HUDEP-2 (cell line): ENCODE measurements at regions not wholly inside any gene's neighbourhood (a gene's known extent, or its start where the extent isn't known, plus 50 kb on each side); places are given as distances from the start of the nearest gene placed in this dataset.

Experiments
- DNase-seq, 76 experiments: peaks; one replicate each; lab custom pipeline; 2025; ENCODE audit not compliant: unreplicated experiment in 76 of 76; lab: John Stamatoyannopoulos, UW

DNA sequence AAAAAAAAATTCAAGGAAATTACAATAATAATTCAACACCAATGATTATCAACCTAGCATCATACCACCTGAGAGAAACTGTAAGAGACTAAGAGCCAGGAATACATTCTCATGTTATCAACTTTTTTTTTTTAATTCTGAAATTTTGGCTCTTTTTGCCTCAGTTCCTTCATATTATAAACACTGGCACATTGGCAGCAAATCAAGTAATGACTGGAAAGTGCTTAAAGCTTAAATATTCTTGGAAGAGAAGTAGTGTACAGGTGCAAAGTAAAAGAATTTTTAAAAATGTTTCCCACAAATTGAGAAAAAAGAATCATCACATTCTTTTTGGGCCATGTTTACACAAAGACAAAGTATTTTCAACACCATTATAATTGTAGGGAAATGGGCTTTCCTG lies 296.9 kb upstream of the SOX5 start:
- DNase-seq: no peak

DNA sequence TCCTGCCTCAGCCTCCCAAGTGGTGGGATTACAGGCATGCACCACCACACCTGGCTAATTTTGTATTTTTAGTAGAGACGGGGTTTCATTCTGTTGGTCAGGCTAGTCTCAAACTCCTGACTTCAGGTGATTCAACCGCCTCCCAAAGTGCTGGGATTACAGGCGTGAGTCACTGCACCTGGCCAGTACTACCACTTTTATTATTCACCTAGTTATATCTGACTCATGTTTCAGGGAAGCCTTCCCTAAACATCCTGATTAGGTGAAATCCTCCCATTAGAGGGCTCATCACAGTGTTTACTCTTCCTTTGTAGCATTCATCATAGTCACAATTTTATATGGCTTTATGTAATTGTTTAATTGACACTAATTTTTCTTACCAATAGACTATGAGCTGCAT lies 295.3 kb upstream of the SOX5 start:
- DNase-seq: no peak

DNA sequence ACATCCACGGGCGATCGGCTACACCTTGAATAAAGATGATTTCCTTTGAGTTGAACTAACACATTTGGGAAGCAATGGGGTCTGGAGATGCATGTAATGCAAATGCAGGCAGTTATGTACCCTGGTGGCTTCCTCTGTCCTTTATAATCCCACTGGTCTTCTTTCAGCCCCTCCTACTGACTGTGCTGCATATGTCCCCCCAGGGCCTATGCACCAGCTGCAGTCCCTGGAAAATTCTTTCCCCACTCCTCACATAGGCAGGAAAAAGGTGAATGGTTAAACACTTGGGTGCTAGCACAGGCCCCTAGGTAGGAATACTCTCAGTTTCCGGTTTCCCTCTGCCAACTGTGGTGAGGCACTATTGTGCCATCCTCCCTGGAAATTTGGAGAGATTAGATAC lies 294.8 kb upstream of the SOX5 start:
- DNase-seq: no peak

DNA sequence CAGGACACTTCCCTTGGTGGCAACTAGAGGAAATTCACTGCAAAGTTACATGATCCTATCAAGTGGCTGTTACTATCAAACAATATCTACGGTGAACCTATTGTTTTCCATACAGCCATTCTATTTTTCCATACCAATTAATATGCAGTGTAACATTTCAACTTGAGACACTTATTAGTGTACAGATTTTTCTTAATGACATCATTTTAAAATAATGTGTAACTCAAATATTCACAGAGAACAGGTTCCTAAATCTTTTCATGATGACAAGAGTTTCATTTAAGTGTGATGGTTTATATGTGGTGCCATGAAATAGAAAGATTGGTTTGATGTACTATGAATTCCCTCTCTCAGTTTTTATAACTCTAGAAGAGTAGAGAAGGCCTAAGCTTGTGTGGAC lies 291.2 kb upstream of the SOX5 start:
- no peak for DNase-seq

DNA sequence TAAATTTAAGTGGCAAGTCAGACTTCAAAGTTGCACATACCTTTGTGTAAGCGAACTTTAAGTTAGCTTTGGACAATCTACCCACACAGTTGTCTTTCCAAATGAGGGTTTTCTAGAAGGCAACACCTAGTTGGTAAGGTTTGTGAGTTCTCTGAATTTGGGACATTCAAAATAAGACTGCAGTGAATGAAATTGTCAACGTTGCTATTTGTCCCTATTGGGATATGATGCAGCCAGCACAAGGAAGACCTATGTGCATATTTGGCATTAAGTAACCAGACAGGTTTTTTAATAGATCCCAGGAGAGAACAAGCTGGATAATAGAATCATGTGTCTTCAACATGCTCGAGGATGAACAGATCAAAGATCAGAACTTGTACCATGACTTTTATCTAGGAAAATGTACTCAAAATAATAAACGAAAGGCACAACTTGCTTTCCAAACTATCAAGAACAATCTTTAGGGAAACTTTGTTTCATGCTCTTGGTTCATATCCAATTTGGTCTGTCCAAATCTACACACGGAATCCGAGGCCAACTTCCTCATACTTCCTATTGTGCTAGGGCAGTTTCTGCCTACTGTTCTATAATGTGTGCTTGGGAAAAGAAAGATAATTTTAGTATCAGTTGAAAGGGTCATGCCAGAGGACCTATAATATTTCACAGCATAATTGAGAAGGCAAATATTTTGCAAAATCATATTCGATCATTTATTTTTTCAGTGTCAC lies 284.2 kb upstream of the SOX5 start:
- DNase-seq: no peak

DNA sequence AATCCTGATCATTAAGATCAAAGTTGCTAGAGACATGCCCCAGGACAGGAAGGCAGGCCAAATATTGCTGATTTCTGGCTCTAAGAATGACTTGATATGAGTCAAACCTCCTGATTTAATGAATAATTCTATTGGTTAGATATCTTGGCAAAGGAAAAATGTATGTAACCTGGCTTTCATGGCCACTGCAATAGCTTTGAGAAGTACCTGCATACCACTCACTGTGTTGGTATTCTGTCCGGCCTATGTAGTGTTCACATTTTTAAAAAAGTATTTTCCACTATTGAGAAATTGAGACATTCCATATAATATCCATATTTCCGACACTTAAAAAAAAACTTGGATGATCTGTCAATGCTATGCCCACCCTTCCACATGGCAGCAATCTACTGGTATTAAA lies 283.1 kb upstream of the SOX5 start:
- no peak for DNase-seq

DNA sequence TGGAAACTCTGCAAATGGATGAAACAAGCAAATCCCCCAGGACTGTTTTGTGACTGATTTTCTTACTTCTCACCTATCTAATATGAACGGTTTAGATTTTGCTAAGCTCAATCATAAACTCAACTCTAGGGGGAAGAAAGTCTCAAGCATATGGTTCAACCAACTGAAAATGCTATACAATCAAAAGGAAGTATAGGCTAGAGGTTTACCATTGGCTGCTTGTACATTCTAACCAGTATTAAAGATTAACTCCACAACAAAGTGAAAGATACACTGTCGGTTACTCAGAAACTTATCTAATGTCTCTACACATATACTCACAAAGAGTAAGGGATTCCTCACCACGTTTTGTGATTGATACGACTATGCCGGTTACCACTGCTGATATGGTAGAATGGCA lies 281.8 kb upstream of the SOX5 start:
- no peak for DNase-seq

DNA sequence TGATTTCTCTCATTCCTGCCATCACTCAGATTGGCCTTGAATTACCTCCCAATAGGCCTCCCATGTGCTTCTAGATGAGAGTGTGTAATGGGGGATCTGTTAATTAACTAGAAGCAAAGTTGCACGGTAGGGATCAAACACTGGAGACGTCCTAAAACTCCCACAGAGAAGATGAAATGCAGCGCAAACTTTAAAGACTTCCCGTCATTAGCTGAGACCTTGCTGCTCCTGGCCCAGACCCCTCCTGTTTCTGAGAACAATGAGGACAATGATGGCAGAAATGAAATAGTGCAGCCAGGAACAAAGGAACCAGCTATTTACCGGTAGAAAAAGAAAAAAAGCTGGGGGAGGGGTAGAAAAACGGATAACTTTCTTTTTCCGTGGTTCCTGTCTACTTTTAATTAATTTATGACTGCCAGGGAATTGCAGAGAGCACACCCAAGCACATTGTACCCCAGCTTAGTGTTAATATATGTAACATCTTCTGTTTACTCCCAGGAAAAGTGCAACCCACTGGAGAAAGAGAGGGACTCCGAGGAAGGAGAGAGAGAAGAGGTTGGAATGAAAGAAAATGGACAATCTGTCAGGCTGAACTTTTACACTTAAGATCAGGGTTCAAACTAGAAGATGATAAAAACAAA lies 280.7 kb upstream of the SOX5 start:
- no peak for DNase-seq

DNA sequence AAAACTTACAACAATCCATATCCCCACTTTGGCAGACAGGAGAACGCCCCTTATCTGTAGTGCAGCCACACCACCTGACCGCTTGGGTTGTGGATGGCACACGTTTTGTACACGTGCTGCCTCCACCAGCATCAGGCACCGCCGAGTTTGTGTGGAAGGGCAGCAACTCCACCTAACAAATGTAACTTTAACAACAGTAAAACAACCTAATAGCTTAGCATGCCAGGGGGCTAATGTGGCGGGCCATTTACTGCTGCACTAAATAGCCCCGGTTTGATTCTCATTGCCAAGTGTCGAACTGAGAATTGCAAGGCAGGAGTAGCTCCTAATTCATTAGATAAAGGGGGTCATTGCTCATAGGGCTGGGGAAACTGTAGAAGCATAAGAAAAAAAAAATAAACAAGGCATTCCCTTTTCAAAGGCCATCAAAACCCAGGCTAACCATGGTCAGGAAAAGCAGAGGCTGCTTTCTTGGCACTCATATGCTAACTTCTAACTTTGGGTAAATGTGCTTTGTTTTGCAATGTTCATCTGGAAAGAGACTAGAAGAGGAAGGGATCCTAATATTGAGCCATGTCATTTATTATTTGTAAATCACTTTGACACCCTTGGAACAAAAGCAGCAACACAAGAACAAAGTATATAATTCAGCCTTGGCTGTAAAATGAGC lies 279.7 kb upstream of the SOX5 start:
- DNase-seq: no peak

DNA sequence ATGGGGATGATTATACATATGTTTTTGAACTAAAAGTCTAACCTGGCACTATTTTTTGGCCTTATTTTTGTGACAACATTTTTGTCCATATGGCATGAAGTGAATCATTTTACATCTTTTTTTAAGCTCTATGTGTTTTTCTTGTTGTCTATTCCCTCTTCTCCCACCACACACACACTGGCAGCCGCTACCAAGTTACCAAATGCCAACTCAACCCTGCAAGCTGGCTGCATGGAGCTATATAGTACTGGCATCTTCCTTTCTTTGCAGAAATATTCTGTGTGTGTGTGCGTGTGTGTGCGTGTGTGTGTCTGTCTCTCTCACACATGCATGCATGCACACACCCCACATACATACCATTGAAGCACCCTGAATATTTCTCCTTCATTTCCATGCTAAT lies 278.9 kb upstream of the SOX5 start:
- DNase-seq: no peak

DNA sequence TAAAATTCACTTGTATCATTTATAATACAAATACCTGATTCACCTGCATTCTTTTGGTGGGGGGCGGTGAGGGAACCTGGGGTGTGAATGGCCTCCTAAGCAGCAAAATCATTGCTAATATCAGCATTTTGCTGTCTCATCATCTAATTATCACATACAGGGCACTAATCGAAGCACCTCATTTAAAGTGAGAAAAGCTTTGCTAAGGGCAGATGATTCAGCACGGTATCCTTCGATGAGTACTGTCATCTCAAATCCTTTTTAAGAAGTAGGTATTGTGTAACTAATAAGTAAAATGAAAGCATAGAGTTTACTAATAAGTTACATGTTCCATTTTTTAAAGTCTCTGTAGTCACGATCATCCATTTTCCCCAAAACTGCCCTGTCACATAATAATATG lies 278.1 kb upstream of the SOX5 start:
- no peak for DNase-seq

DNA sequence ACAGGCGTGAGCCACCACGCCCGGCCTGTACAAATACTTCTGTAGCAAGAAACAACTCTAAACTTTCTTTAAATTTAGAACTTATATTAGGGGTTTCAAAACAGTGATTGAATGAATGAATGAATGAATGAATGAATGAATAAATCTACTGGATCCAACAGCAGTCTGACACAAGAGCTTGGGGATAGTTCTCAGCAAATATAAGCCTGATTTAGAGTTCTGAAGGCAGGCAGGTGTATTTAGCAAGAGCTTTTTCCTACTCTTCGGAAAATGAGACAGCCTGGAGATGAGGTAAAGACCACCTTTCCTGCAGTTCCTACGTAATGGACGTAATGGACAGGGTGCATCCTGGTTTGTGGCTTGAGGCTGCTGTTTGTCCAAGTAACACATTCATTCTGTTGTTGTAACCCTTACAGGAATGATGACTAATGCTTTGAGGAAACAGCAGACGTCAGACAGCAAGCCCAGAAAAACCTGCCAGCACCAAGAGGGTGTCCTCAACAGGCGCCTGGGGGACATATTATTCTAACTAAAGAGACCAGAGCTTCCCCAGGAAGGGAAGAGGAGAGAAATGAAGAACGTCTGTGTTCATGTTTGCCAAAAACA lies 277.4 kb upstream of the SOX5 start:
- DNase-seq: no peak

DNA sequence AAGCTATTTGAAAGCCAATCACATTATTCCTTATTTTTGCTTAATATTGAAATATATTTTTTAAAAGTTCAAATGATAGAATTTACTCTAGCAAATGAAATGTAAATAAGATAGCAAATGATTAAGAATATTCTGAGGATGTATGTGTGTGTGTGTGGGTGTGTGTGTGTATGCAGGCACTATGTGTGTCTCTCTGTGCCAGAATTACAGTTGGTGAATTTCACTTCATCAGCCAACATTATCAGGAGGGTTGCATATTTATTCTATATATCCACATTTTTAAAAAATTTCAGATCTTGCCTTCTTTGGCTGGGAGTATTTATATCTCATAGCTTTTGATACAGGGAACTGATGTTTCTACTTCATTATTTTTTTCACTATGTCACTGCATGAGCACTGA lies 274.9 kb upstream of the SOX5 start:
- no peak for DNase-seq

DNA sequence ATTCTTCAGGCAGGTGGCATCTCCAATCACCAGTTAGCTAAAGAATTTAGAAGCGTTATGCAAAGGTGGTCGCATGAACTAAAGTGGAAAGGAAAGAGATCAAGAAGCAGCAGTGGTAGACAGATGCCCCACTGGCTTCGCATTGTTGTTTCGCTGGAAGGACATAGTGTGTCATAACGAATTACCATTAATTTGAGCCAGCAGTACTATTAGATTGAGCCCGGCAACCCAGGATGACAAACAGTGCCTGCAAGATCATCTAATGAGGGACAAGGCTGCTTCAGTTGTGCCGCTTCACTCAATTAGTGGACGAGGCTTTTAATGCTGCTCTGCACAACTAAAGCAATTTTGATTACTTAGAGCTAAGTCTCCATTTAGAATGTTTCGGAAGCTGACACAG lies 274.5 kb upstream of the SOX5 start:
- DNase-seq: no peak

DNA sequence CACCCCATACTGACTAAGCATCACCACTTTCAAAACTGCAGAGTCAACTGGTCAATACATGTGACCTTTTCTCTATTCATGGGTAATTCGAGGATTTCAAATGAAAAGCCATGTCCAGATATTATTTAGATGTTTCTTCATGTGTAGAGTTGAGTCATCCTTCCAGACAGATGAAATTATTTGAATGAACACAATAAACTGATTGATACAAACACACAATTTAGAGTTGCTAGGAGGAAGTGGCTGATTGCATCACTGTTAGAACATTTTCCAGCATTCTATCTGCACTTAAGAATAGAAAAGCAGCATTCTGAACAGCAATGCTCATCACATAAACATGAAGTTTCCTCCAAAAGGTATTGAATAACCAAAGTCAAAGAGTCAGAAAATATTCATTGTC lies 273.5 kb upstream of the SOX5 start:
- DNase-seq: no peak

DNA sequence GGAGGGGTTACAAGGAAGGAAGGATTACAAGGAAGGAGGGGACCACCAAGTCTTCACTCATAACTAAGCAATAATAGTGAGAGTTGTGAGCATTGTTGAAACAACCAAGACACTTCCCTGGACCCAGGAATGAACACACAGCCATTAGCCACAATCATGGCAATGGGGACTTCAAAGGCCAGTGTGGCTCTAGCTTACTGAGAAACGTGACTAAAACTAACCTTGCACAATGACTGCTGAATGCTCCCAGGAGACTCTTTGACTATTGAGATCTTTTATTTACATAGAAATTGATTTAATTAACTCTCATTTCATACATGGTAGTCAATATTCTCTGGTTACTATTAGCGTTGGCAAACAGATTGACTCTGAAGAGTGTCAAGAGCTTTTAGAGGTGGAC lies 263.0 kb upstream of the SOX5 start:
- DNase-seq: no peak

DNA sequence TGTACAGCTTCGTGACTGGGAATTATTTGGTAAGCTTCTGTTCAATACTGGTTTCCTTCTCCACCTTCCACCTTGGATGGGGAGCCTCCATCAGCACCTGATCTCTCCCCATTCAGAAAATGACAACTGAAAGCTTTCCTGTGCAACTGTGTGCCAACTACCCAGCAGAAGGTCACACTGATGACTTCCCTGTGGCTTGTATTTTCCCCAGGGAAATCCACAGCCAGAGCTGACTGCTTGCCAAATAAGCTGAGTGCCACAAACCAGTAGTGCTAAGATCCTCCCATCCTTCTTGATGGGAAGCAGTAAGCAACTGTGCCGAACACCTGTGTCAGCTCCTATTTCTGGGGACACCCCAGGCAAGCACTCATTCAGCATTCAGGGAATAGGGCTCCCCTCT lies 257.2 kb upstream of the SOX5 start:
- no peak for DNase-seq

DNA sequence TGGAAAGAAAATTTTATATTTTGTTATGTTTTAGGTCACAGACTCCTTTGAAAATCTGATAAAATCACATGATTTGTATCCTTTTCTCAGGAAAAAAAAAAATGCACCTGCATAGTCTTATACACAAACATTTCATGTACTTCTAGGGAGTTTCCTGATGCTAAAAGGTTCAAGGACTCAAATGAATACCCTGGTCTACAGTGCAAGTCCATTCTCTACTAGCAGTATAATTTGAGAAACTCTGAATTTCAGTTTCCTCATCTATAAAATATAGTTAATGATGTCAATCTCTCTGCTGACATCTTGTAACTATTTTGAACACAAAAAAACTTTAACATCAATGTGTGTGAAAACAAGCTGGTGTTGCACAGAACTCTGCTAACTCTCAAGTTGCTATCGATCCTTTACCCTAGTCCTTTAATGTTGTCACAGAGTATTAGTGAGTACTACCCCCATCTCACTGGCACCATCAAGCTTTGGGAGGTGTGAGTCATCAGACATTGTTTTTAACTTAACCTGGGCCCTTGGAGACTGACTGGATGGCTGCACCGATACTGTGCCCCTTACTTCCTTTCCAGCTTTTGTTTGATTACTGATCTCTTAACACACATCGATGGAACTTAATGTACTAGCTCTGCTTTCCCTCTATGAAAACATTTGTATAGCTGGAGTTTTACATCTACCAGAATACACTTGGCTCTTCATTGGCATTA lies 251.9 kb upstream of the SOX5 start:
- DNase-seq: no peak

DNA sequence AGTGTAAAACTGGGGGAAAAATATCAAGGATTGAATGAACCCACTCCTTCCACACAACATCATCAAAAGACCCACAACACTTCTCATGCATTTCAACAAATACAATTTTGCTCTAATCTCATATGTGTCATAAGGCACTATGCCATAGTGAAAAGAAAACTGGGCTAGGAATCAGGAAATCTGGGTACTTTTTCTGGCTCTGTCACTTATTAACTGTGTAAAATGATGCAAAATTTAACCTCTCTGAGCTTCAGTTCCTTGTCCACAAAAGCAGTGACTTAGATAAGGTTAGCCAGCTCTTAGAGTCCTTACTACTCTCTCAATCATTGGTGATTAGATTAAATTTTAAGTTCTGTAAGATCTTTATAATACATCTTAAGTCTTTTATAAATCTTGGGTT lies 250.5 kb upstream of the SOX5 start:
- no peak for DNase-seq

DNA sequence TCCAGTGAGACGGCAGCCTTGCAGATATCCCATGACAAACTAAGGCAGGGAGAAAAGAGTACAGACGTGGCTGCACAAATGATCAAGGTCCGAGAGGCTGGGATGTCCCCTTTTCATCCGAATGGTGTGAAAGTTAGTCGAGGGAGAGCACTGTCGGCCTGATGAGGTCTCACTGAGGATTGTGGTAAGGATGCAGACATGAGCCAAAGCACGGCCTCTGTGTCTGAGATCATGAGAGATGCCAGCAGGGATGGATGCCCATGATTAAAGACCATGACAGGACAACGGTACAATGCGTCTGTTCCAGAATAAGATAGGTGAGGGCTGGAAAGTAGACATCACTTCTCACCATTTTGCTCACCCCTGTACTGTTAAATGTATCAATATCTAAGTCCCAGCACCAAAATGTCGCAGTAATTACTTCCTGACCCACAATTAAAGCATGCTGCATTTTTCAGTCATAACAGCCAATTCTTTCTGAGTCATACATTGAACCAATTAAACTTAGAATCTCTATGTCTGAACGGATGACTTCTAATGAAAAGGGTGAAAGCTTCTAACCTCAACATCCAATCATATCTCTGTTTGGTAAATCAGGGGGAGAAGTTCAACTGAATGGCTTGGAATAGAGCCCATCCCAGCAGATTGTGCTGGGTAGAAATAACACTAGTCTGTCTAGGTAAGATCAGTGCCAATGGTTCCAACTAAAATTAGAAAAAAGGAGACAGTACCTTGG lies 249.6 kb upstream of the SOX5 start:
- DNase-seq: no peak

DNA sequence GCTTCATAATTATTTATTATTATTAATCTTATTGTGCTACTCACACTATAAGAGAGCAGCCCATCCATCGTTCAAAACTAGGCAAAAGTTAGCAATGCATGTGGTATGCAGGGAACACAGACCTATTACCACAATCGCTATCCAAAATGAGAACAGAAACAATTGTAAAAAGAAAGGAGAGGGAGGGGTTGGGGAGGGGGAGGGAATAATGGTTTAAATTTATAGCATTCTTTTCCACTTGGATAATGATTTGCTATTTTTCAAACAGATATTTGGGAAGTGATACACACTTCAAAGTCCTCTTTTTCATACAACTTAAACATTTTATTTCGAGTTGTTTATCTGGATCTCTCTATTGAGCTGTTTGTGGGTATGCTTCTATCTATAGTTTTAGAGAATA lies 248.6 kb upstream of the SOX5 start:
- no peak for DNase-seq
